Bone marrow (tissue), 2 donors: ENCODE measurements at regions not wholly inside any gene's neighbourhood (a gene's known extent, or its start where the extent isn't known, plus 50 kb on each side); places are given as distances from the start of the nearest gene placed in this dataset.
"Not testable (repeated sequence)": the region's sequence is repeated elsewhere in the genome, so short reads cannot be mapped to it uniquely, and the experiment has no call there.

ENCODE experiments used
- DNase-seq, 2 donors: peaks; one replicate each; lab custom pipeline; 2025; lab: John Stamatoyannopoulos, UW

DNA sequence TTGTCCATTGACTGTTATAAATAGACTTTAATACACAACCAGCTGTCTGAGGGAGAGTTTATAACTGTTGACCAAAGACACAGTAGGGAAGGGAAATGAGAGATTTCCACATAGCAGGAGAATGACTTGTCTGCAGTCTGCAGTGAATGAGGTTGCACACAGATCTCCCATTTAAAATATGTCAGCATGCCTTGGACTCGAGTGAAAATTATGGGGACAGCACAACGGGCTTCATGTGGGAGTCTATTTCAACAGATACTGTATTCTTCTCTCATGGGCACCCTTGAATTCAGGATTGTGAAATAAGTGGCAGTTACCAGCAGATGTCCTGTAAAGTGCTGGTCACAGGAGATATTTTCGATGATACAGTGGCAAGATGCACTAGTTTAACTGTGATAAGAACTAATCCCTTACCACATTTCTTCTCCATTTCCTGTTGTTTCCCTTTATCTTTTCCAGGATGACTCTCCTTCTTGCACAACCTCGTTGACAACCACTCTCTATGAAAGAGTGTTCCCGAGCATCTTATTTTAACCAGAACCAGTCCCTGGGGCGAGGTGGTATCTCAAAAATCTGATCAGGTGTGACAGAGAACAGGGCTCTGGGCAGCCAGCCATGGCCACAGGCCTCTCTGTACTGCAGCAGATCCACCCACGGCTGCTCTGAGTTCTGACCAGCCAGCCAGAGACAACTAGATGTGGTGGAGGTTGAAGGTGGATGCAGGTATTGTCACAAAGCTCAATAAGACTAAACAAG, 51.5 kb upstream of the MAP3K1 start:
- no peak for DNase-seq

DNA sequence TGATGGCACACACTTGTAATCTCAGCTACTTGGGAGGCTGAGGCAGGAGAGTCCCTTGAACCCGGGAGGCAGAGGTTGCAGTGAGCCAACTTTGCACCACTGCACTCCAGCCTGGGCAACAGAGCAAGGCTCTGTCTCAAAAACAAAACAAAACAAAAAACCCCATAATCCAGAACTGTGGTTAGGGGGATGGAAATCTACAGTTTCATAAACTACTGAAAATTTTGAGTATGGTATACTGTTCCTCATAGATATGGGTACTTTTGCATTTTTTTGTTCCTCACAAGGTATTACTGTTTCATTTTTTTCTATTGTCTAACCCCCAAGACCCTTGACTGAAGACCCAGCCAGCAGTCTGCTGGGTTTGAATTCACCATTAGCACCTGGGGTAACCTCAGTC, 52.2 kb upstream of the MAP3K1 start:
- no peak for DNase-seq

DNA sequence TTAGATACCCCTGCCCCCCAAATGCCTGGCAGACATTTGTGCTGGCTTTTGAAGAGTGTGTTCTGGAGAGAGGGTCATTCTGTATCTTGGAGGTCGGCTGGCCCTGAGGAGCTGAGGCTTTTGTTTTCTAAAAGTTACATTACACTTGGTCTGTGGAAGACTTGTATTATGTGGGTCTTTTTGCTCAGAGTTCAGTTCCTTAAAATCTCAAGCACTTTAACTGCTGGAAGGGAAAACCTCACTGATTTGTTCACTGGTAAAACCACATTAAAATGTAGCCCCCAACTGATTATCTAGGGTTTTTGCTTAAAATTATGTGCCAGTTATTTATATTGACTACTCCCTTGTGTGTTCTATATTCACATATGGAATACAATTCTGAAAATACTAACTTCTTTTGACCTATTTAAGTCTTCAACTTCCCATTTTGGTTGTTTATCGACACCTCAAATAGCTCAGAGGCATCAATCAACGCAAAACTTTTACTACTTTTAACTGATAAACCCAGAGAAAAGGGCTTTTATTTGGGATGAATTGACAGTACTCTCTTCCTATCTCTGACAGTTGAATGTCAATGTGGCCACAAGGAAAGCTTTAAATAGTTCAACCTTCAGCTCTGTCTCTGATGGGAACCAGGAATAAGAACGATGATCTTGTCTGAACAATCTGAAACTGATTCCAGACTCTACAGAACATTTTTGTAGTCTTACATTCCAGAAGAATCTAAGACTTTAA, 54.0 kb upstream of the MAP3K1 start:
- DNase-seq = peak in 1 of 2 donors; percentile 34

DNA sequence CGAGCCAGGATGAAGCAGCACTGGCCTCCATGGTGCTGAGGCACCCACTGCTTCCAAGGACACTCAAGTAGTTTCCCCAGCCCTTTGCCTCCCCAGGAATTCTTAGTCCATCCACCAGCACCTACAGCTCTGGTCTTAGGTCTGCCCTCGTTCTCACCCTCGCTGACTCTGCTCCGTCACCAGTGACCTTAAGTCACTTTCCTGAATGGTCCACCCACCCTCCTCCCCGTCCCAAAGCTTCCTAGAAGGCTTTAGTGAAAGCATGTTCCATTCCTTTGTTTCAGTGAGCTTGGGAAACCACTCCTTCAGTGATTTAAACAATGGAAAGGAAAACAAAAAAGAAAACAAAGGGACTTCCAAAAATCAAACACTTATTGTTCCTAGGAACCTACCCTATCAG, 54.6 kb upstream of the MAP3K1 start:
- DNase-seq = no peak

DNA sequence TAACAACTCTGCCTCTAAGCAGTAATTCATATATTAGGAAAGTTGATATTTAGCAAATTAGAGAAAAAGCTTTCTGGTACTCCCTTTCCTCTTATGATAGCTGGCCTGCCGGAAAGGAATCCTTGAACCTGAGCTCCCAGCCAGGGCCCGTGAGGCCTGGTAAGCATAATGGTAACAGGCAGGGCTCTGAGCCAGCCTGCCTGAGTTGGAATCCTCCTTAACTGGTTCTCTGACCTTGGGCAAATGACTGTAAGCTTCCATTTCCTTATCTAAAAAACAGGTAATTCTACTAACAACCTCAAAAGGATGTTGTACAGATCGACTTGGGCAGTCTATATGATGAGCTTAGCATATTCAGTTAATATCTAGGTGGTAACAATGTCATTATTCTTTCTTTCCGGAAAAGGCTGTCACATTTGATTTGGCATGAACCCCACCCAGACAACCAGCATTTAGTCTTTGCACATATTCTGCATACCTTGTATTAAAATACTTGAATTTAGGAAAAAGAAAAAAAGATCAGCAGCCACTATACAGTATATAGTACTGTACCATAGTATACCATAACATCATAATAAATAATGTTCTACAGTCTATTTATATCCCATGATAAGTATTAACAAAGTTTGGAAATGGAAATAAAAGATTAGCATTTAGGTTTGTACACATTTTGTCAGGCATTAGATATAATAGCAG, 55.7 kb upstream of the MAP3K1 start:
- no peak for DNase-seq

DNA sequence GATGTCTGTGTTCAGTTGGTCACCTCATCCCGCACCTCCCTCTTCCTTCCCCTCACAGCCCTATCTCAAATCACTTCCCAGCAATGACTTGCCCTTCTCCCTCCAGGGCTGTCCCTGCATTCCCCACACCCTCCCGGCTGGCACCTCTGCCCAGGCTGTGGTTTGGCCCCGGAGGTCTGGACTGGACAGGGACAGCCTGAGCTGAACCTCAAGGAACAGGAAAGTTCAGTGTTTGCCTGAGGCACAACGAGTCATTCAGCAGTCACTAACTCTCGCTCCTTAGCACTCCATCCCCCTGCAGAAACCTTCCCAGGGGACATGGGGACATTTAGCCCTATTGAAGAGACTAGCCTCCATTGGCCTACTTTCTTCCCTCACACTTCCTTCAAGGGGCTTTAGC, 58.3 kb upstream of the MAP3K1 start:
- no peak for DNase-seq

DNA sequence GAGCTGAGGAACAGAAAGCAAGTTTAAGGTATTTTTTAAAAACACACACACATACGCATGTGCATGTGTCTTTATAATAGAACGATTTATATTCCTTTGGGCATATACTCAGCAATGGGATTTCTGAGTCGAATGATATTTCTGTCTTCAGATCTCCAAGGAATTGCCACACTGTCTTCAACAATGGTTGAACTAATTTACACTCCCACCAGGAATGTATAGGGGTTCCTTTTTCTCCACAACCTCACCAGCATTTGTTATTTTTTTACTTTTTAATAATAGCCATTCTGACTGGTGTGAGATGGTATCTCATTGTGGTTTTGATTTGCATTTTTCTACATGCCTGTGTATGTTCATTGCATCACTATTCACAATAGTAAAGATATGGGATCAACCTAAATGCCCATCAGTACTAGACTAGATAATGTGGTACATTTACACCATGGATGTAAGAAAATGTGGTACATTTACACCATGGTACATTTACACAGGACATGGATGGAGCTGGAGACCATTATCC, 60.3 kb upstream of the MAP3K1 start:
- DNase-seq = no peak

DNA sequence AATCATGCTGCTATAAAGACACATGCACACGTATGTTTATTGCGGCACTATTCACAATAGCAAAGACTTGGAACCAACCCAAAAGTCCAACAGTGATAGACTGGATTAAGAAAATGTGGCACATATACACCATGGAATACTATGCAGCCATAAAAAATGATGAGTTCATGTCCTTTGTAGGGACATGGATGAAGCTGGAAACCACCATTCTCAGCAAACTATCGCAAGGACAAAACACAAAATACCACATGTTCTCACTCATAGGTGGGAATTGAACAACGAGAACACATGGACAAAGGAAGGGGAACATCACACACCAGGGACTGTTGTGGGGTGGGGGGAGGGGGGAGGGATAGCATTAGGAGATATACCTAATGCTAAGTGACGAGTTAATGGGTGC, 61.8 kb upstream of the MAP3K1 start:
- DNase-seq = not testable (repeated sequence)

DNA sequence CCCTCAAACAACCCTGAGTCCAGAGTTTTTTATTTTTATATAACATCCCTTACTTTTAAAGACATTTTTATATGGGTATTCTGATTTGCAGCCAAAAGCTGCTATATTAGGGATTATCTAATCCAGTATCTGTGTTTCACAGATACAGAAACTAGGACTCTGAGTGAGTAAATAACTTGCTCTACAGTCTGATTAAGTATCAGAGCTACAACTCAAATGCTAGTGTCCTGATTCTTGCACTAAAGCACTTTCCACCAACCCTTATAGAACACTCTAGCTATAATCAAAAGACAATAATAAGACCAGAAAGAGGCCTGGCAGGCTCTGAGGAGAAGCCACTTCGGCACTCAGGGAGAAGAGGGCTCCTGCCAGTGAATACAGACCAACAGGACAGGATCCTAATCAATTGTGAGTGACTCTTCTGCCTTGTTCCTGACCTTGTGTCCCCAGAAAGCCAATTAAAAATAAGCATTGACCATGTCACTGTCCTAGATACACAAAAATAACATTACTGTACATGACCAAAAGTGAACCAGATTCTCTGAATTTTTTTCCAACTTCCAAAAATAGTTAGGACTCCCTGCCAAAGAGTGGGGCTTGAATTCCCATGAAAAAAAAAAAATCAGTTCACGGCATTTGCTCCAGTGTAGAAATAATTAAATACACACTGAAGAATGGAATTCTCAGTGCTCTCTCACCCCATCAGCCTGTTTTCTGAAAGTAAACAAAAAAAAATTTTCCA, 63.6 kb upstream of the MAP3K1 start:
- DNase-seq = no peak

DNA sequence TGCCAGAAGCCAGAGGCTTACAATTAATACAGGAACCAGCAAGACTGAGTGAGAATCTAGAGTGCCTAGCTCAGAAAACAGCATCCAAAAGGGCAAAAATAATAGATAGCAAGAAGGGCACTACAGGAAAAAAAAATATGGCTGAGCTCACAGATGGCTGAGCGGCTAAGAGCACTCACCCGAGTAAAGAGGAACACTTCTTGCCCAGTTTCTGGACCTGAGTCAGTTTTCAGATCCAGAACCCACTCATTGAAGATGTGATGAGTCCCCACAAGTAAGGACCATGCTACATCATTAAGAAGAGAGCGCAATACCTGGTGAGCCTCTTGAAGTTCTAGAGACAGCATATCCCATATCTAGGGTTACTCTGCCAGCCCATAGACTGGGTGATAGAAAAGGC, 65.5 kb upstream of the MAP3K1 start:
- DNase-seq = no peak

DNA sequence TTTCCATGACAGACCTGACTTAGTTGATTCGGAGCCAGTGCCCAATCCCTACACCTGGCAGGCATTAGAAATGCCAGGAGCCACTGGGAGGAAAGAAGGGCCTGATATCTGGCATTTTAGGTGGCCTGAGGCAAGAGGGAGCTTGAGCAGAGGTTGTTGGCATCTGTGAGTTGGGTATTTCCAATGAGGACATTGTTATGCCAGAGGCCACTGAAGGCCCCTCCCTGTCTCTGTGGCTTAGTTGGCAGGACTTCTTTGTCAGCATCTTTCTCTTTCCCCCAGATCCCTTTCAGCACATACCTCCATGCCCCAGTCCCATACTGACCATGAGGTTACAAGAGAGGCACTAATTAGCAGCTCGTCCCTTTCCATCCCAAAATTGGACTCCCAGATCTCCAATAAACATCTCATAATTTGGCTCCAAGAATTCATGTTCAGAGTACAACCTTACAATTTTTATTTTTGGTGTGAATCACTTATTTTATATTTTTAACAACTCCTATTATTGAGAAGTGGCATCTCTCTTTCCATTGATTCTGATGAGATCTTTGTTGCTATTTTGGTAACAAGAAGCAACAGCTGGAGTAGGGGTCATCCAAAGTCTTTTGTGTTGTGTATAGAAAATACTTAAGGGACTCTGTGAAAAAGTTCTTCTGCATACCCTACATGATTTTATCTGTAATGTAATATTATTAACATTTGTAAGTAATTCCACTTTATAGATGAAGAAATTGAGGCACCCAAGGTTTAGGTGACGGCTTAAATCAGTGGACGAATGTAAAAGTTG, 68.6 kb upstream of the MAP3K1 start:
- DNase-seq = no peak

DNA sequence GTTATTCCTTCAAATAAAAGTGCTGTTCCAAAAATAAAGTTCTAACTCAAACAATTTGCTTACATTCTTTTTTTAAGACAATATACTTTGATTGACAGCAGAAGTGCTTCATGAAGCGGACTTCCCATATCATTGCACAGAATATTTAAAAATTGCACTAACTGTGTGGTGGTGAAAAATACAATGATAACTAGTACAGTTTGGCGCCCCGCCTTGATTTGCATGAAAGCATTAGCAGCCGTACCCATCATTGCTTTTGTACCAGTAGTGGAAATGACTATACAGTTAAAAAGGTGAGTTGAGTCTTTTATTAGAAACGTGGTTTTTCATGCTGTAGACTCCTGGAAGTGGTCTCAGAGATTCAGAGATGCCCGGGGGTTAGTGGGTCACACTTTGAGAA, 69.5 kb upstream of the MAP3K1 start:
- DNase-seq = no peak

DNA sequence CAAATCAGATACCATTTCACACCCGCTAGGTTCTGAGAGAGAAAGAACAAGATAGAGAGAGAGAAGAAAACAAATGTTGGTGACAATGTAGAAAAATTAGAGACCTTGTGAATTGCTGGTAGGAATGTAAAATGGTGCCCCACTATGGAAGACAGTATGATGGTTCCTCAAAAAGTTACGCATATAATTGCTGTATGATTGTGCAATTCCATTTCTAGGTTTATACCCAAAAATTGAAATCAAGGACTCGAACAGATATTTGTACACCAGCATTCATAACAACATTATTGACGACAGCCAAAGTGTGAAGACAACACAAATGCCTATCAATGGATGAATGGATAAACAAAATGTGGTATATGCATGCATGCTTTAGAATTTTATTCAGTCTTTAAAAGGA, 74.5 kb upstream of the MAP3K1 start:
- DNase-seq = no peak

DNA sequence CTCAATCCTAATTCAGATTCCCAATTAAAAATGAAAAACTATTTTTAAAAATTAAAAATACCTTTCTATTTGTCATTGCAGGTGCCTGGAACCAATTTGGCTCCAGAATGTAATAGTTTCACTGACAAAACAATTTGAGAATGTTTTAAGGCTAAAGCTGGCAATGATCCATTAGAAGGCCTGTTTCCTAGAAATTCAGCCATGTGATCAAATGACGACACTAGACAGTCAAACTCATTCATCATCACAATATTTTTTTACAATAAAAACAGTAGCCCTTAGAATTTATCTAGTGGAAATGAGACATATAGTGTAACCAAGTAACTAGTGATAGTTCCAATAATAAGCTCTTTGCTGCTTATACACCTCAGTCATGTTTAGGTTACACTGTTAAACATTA, 75.4 kb upstream of the MAP3K1 start:
- no peak for DNase-seq

DNA sequence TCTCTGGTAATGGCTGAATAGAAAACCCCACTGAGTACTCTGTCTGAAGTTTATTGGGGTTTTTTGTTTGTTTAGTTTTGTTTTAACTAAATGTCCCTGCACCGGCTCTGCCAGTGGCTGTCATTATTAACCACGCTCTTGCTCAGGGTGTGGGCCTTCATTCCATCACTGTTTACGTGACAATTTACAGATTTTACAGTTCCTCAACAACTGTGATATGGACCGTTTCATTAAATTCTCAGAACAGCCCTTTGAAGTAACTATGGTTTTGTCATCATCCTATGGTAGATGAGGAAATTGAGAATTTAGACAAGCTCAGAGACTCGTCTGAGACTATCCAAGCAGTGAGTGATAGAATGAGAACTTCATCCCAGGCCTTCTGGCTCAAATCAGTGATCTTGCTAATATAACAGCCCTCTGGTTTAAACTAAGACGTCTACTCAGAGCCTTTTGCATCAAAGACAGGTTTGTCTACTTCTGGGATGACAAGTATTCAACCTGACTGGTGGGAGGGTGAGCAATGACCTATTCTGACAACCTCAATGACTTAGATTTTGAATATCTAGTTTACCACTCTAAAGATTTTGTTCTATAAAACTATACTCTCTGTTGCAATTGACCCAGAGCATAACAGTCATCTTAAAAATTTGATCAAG, 77.3 kb upstream of the MAP3K1 start:
- DNase-seq = no peak

DNA sequence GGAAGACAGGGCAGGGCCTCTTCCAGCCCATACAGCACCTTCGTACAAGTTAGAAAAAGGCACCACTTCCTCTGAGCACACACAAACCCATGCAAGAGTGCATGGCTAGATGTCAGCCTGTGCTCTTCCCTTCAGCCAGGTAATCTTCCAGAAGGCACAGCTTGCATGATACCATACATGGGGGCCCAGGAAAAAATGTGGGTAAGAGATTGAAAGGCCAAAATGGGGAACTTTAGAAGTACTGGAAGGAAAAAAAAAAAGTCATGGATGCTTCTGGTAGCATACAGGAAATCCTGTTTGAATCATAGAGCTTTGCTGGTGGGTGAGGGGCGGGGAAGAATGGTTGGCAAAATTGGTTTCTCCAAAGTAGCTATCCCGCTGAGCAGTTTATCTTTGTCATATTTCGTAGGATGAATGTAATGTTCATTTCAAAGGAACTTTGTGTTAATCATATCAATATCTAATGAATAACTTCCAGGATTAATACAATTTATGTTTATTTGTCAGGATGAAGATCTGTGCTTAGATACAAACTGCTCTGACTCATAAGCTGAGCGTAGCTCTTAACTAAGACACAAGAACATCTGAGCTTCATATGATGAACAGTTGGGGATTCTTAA, 78.2 kb upstream of the MAP3K1 start:
- peak in 1 of 2 donors; percentile 88 for DNase-seq

DNA sequence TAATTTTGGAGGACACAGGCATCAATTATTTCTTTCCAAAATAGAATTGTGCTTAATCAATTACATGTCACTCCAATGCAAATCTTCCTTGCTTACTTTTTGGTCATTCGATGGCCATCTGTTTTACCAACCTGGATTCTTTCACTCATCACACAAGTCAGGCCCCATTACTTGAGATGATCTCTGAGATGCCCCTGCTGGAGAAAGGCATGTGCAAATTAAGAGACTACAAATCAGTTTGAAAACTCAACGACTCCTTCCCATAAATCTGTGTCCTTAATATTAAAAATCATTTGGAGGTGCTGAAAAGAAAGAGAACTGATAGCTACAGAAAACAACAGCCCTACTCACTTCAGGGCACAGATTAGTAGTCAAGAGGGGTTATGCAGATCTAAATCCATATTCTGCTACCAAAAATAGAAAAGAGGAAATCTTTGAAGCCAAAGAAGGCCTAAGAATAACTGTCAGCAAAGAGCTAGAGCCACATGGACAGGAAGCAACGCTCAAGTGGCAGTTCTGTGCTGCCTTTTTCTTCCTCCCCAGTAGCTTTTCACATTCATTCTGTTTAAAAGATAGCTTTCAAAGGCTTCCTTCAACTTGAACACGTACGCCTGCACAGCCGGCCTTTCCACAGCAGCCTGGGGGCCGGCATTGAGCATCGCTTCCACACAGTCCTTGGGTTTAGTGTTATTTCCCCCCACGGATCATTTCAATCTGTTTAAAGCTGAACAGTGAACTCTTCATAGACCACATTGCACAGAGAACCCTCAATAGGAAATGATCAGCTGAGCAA, 79.3 kb upstream of the MAP3K1 start:
- DNase-seq = peak in 1 of 2 donors; percentile 71

DNA sequence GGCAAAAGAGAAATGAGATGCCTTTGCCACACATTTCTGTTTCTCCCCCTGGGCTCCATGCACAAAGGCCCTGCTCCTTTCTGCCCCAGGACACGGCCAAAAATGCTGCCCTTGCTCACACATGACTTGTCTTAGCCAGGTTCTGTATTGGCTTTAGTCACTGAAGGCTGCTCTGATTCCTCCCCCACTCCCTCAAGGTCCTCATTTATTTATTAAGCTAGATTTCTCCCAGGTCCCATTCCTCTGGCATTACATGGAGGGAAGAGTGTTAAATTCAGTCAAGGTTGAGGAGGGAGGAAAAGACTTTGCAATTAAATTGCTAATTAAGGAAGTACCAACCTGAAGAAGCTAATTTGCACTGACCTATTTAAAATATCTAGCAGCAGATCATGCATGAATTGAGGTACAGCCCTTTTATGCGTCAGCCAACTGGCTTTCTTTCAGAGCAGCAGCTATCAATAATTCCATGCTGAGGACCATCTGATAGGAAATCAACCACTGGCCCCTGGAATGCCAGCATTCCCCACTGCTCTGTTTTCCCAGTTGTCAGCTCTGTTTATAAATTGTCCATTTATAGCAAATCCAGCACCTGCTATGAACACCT, 81.2 kb upstream of the MAP3K1 start:
- no peak for DNase-seq

DNA sequence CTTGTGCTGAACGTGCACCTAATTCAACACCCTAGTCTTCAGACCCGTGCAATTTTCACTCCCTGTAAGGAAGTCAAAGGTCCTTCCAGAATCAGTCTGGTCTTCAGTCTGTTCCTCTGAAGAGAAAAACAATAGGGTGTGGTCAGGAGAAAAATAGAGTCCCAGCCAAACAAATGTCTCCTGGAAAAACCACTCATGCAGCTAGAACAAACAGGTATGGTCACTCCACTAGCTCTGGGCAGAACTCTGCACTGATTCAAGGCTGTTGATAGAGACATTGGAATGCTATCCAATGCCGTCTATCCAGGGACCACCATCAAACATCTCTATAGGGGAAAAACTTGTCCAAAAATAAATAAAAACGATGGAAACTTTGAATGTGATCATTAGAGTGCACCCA, 81.8 kb upstream of the MAP3K1 start:
- no peak for DNase-seq
